Stimulated activated CD4-positive, alpha-beta T cell treated with anti-CD3 and anti-CD28 coated beads, Interleukin-12 subunit alpha, Interleukin-12 subunit beta, amount 100 ng/mL, for 24 hours (primary cell): ENCODE measurements at regions not wholly inside any gene's neighbourhood (a gene's known extent, or its start where the extent isn't known, plus 50 kb on each side); places are given as distances from the start of the nearest gene placed in this dataset.
A peak's percentile ranks its signal among the peaks of the same experiment; 100 is the strongest.

Experiments used
- DNase-seq, 2 experiments: peaks; one replicate each; pipeline ENCODE4 v3.0.0-alpha.2; 2020; ENCODE audit warnings: low read depth in 2 of 2

GRCh38 chr17:77817953-77818352 is 140.6 kb upstream of the TNRC6C start:
- no peak for DNase-seq

- no peak for DNase-seq
These were observed 139.0 kb upstream of the TNRC6C start for GRCh38 chr17:77819497-77819896.

- DNase-seq: no peak
These were observed 137.4 kb upstream of the TNRC6C start for GRCh38 chr17:77821114-77821513.

- no peak for DNase-seq
These were observed 136.0 kb upstream of the TNRC6C start for GRCh38 chr17:77822302-77823030.

DNA sequence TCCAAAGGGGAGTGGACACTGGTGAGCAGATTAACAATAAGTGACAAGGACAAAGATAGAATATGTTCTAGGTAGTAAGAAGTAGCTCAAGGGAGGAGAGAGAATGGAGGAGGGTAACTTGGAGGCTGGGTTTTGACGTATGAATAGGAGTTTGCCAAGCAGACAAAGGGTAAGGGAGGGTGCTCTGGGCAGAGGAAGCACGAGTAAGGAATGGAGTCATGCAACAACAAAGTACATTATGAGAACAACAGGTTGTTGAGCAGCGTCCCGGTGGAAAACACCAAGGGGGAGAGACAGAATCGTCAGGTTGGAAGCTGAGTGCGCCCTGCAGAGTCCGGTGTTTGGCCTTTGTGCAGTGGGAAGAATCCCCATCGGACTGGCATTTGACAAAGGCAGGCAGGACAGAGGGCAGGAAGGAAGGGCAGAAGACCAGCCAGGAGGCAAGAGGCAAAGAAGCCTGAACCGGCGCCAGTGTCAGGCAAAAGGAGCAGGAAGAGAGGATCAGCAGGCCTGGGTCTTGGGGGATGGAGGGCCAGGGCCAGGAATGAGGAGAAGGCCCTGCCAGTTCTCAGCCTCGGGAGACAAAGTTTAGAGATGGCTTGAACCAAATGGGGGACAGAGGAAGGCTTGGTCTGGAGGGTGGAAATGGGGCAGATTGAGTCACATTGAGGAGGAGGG is 134.3 kb upstream of the TNRC6C start:
- DNase-seq: no peak

- no peak for DNase-seq
These were observed 133.7 kb upstream of the TNRC6C start for GRCh38 chr17:77824780-77825280.

GRCh38 chr17:77825621-77826020 is 132.9 kb upstream of the TNRC6C start:
- no peak for DNase-seq

DNA sequence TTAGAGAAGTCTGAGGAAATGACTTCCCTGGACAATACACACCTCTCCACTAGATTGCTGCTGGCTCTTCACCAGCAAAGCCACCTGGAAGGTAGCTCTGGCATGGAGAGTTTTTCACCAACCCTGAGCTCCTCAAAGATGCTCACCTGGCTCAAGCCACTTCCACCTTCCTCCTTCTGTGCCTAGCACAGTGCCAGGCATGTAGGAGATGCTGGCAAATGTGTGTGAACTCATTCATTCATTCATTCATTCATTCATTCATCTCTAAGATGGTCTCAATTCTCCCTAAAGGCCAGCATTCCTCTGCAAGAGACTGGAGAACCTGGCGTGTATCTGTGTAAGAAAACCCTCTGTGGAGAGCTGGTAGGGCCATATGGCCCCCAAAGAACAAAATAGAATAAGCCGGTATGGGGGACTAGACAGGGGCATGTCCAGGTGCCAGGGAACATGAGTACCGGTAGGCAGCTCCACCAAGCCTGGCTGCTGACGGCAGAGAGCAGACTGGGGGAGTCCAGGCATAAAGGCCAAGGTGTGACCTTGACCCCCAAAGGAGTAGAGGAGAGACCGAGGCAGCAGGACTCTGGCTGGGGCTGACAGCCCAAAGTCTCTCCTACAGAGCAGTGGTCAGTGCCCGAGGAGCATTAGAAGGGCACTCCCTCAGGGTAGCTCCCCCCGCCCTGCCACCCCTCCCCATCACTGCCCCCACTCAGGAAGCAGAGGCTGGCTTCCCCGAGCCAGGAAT is 132.2 kb upstream of the TNRC6C start:
- DNase-seq: no peak

DNA sequence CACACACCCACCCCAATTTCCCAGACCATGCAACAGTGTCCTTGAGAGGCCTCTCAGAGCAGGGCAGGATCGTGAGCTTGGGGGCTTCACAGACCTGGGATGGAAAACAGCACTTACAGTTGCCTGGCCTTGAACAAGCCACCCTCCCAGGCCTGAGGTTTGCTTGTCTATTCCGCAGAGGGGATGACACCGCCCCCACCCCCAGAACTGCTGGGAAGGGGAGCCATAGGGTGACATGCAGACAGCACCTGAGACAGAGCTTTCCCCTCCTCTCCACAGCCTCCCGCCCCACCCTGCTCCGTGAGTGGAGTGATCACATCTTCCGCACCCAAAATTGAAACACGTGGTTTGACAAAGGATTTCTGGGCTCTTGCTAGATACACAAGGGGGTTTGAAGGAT is 131.5 kb upstream of the TNRC6C start:
- DNase-seq: no peak

DNA sequence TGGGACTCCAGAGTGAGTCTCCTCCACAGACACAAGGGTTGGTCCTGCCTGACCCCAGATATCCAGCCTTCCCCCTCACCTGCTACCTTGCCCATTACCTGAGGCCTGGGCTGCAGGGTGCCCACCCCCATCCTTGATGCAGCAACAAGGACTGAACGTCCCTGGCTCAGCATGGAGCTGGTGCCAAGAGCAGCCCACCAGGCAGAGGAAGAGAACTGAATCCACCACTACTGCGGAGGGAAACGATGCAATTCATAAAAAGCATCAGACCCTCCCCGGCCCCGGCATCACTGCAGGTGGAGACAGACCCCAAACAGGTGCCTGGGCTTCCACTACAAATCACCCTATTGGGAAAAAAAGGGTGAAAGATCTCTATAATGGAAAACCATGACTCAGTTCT is 131.0 kb upstream of the TNRC6C start:
- no peak for DNase-seq

- no peak for DNase-seq
These were observed 129.6 kb upstream of the TNRC6C start for GRCh38 chr17:77828749-77829539.

DNA sequence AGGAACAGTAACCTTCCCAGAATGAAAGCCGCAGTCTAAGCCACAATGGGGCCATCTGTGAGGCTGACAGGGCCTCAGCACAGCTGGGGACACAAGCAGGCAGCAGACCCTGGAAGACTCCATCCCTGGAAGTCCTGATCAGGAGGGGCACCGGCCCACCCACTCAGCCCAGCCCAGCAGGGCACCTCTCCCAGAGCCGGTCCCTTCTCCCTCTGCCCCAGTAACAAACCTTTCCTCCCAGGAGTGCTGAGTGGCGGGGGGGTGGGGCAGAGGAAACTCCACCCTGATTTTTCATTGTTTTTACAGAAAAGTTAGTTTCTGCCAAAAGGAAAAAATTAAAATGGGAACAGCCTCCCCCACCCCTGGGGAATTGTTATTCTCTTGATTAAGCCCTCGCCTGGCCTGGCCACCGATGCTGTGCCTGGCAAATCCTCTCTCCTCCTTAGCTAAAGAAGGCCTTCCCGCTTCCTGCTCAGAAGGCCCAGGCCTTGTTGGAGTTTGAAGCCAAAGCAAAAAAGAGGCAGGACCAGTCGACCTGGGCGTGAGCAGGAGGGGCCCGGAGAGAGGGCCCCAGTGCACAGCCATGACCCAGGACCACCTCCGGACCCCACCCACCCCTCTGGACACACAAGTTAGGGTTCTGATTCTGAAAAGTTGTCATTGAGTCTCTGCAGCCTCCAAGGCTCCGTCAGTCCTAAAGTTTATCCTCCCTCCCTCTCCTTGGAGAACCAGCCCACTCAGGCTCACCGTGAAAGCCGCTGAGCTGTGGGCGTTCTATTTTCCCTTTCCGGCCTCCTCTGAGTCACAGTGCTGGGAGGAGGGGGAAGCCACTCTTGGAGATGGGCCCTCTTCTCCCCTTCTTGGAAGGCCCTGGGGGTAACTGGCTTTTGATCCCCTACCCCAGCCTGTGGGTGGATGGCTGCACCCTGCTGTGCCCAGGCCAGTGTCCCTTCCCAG is 128.4 kb upstream of the TNRC6C start:
- no peak for DNase-seq

DNA sequence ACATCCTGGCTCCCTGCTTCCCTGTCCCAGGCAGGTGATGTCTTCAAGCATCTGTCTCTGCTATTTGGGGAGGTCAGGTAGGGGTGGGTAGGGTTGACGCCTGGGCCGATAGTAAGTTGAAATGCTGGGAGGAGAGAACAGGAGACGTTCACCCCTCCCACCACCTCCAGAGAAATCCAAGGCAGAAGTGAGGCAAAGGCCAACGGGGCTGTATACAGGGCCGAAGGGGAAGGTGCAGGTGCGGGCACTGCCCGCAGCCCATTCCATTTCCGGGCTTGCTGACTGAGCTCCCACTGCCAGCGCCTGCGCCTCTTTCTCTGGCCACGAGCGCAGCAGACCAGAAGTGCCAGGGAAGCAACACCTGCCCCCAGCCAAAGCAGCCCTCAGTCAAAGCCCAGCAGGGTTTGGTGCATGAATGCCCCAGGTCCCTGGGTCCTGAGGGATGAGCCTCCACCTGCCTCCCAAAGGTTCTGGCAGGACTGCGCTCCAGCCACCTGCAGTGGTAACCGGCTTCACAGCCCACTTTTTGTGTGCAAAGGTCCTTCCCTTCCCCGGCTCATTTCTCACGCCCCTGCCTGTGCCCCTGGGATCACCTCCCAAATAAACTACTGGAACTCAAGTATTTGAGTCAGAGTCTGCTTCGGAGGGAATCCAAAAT is 127.6 kb upstream of the TNRC6C start:
- DNase-seq: no peak

DNA sequence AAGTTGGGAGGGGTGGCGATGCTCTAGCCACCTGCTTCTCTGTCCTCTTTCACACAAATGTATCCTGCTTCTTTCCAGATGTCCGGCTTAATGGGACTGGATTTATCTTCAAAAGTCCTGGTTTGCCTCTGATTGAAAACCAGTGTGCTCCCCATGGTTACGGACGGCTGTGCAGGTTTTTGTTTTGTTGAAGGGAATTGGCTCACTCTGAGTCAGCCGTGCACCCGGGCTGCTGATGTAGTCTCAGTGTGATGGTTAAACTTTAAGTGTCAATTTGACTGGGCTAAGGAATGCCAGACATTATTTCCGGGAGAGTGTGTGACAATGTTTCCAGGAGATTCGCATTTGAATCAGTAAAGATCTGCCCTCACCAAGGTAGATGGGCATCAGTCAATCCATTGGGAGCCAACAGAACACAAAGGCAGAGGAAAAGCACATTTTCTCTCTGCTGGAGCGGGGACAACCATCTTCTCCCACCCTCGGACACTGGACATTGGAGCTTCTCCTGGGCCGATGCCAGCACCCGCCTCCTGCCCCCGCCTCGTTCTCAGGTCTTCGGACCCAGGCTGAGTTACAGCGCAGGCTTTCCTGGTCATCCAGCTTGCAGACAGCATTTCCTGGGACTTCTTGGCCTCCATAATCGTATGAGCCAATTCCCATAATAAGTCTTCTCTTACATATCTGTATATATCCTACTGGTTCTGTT is 126.9 kb upstream of the TNRC6C start:
- DNase-seq: no peak

- no peak for DNase-seq
These were observed 126.3 kb upstream of the TNRC6C start for GRCh38 chr17:77832180-77832560.

DNA sequence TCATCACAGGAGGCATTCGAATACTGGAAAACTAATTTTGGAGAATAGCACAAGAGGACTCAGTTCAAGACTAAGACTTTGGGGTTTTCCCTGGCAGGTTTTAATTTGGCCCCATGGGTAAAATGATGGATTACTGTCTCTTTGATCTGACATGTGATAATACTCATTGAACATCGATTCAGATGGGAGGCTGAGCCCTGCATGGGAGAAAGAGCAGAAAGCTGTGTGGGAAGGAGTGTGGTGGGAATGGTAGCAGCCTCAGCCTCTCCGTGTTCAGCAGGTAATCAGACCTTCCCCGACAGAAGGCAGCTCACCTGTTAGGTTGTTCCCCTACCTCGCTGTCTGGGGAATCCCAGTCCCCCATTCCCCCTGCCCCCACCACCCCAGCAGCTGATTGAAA is 124.7 kb upstream of the TNRC6C start:
- no peak for DNase-seq

DNA sequence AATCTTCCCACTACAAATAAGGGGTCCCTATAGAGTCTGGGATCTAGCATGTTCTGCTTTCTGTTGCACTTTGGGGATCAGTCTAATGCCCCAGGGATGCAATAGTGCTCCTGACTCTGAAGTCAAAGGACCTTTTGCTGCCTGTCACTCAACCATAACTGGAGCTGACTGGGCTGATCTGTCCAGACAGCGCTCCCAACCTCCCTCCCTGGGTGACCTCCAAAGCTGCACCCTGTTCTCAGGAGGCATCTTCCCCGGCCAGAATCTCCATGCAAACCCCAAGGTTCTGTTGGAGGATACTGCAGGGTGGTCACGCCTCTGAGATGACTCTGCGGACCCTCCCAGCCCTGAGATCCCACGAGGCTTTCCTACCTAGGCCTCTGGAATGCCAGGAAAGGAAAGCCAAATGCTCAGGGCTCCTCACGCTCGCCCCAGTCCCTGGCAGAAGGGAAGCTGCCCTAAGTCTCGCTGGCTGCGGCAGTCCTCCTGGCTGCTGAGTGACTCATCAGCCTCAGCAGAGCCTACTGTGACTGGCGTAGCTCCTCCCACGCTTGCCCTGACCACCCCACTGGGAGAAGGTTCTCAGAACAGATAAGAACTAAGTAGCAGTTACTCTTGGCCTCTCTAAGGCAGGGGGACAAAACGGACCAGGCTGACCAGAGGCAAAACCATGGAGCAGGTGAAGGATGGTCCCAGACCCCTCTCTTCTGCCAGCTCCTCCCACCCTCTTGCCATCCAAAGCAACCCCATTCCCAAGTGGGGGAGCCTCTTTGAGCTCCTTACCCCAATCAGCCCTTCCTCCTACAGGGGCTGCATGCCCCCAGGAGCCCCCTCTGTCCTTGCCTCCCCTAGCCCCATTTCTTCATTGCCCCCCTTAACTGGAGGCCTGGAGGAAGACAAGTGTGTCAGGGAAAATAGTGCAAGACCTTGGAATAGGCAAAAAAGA is 124.1 kb upstream of the TNRC6C start:
- peak in 1 of 2 experiments; percentile 54 for DNase-seq

GRCh38 chr17:77836557-77837041 is 121.9 kb upstream of the TNRC6C start:
- peak in 1 of 2 experiments; percentile 17 for DNase-seq
